Medulla oblongata (tissue), 1 donor: ENCODE measurements at regions not wholly inside any gene's neighbourhood (a gene's known extent, or its start where the extent isn't known, plus 50 kb on each side); places are given as distances from the start of the nearest gene placed in this dataset.
"Not testable (repeated sequence)": the region's sequence is repeated elsewhere in the genome, so short reads cannot be mapped to it uniquely, and the experiment has no call there.

ENCODE experiments used
- DNase-seq: peaks from one replicate; pipeline ENCODE4 v3.0.0-alpha.2; 2015; ENCODE audit errors: extremely low spot score

DNA sequence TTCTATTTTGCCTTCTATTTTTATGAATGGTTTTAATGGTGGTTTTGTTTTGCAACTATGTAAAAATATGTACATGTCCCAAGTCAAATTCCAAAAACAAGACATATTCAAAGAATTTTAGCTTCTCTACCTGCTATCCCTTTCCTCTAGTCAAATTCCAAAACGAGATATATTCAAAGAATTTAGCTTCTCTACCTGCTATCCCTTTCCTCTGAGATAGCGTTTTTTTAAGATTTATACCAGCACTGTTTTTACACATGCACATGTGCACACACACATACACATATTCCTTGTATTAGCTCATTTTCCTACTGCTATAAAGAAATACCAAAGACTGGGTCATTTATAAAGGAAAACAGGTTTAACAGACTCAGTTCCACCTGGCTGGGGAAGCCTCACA is 199.1 kb upstream of the ARL4C start:
- no peak for DNase-seq

DNA sequence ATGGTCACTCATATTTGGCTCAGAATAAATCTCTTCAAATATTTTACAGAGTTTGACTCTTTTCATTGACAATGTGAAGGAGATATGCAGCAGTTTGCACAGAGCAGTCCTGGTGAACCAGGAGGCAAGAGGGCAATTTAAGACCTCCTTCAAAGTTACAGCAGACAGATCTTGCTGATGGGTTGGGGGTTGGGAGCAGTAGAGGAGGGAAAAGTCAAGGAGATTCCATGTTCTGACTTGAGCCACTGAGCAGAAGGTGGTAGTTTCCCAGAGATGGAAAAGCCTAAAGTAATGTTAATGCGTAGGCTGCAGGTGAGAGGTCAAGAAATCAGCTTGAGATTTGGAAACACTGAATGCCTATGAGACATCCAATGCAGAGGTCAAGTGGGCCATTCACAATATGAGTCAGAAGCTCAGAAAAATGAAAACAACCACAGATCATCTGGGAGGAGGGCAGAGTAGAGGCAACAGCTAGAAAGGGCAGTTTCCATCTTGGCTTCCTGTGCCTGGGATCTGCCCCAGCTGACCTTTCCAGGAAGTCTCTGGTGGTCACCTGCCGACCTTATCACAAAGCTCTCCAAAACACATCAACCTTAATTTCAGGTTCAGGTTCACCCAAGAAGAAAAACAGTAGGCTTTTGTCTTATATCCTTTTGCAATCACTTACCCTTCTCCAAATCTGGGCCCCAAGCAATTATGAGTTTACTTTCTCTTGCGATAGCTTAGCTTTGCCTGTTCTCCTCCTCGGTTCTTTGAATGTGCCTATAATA is 197.5 kb upstream of the ARL4C start:
- DNase-seq, result no peak

DNA sequence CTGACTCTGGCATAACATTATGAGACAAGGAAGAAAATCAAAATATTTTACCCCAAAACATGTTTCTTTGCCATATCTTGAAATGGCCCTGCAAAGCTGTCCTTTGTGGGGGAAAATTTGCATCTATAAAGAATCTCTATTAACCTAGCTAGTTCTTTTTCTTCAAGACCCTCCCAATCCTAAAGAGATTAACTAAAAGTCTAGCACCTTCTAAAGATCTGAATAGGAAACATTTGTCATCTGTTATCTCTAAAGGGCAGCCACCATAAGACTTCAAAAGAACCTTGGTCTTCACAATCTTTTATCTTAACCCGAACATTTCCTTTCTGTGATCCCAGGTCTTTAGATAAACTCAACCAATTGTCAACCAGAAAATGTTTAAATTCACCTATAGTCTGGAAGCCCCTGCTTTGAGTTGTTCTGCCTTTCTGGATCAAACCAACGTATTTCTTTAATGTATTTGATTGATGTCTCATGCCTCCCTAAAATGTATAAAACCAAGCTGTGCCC is 196.9 kb upstream of the ARL4C start:
- DNase-seq, result not testable (repeated sequence)

DNA sequence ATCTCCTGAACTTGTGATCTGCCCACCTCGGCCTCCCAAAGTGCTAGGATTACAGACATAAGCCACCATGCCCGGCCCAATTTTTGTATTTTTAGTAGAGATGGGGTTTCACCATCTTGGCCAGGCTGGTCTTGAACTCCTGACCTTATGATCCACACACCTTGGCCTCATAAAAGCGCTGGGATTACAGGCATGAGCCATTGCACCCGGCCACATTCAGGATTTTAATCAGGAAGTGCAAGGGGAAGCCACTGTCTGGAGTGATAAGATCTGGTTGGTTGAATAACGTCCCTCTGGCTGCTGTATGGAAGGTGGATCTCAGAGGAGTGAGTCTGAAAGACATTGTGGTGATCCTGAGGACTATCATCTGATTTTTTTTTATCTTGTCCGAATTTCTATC is 196.3 kb upstream of the ARL4C start:
- DNase-seq, result not testable (repeated sequence)

DNA sequence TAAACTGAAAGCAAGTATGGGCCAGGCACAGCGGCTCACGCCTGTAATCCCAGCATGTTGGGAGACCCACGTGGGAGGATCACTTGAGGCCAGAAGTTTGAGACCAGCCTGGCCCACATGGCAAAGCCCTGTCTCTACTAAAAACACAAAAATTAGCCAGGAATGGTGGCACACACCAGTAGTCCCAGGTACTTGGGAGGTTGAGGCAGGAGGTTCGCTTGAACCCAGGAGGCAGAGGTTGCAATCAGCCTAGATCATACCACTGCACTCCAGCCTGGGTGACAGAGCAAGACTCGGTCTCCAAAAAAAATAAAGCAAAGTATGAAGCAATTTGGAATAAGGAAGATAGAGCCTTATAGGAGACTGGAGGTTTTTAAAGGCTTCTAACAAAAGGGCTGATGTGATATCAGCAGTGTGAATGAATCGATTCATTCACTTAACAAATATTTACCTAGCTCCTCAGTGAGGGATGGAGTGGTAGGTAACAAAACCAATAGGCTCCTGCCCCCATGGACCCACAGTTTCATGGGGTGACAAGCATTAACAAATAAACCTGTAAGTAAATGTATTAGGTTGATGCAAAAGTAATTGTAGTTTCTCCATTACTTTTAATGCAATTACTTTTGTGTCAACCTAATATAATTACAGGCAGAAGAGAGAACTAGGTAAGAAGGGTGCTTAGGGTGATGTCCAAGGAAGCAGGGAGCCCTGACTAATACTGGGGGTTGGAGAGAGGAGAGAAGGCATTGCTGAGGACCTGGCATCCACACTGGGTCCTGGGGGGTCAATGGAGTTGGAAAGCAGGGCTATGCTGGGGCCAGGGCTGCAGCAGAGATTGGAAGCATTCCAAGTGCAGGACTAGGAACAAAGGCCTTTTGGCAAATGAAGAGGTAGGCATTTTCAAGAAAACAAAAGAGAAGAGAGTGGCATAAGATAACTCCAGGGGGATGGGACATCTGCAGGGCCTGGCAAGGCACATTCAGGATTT is 195.4 kb upstream of the ARL4C start:
- DNase-seq, result no peak

DNA sequence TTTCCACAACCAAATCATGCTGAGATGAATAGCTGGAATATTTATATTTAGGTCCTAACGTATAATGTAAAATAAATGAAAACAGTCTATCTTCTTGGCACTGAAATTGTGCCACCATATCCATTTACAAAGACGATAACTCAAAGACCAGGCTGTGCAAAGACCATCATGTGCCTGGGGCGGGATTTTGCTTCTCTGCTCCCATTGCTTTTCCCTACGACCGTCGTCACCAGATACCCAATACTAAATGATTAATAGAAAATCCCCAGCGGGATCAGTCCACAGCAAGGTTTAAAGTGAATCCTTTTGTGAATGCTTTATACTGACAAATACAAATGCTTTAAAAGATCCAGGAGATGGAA is 194.3 kb upstream of the ARL4C start:
- no peak for DNase-seq

DNA sequence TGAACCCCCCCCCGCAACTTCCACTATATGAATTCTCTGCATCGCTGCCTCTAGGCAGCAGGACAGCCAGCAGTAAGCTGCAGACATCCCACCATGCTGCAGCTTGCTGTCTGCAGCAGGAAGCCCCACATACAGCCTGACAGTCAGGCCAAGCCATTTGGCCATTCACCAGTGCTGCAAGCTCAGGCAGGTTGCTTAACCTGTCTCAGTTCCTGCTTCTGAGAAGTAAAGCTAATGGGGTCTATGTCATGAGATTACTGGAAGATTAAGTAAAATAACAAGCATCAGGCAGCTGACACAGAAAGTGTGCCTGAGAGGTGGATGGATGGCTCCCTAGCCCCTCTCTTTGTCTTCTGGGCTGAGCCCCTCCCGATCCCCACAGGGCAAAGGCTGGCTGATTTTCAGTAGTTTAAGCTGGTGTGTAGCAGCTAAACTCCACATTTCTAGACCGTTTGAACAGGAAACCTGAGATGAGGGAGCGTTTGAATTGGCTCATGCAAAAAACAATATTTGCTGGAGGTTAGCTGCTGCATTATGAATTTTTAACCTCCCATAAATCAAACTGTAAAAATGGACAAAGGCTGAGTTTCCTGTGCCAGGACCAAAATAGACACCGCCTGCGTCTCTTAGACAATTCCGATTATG is 193.8 kb upstream of the ARL4C start:
- no peak for DNase-seq

DNA sequence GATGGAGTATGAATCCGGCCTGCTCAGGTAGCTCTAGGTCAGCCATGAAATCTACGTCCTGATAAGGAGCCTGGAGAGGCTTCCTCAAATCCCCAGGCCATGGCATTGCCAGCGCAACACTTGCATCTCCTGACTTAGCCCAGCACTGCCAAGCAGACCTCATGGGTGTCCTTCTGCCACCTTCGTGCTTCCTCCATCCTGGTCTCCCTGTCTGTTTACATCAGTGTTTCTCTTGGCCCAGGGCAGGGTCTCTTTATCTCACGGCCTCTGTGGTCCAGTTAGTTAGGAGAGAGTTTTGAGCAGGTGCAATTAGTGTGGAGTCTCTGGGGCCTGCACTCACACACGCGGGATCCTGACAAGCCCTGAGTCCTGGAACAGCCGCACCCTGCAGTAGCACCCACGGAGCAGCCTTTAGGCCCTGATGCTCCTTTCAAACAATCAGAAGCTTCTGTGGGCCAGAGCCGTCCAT is 193.1 kb upstream of the ARL4C start:
- DNase-seq, result no peak

DNA sequence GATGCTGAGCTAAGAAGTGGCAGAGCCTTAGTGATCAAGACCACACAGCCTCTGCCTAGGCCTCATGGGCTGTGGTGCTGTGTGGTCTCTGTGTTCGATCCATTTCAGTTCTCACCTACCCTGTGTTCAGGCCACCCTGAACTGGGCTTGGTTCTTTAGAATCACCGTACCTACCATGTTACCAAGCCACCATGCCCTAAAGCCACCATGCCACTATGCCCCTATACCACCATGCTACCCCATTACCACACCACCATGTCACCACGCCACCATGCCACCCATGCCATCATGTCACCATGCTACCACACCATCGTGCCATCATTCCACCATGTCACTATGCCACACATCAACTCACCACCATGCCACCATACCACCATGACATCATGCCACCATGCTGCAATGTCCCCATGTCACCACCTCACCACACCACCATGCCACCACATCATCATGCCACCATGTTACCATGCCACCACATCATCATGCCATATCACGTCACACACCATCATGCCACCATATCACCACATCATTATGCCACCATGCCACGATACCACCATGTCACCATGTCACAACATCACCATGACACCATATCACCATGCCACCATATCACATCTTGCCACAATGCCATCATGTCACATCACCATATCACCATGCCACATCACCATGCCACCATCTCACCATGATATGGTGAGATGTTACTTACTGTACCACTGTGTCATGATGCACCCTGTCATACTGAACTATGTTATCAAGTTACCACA is 191.0 kb upstream of the ARL4C start:
- DNase-seq, result no peak

DNA sequence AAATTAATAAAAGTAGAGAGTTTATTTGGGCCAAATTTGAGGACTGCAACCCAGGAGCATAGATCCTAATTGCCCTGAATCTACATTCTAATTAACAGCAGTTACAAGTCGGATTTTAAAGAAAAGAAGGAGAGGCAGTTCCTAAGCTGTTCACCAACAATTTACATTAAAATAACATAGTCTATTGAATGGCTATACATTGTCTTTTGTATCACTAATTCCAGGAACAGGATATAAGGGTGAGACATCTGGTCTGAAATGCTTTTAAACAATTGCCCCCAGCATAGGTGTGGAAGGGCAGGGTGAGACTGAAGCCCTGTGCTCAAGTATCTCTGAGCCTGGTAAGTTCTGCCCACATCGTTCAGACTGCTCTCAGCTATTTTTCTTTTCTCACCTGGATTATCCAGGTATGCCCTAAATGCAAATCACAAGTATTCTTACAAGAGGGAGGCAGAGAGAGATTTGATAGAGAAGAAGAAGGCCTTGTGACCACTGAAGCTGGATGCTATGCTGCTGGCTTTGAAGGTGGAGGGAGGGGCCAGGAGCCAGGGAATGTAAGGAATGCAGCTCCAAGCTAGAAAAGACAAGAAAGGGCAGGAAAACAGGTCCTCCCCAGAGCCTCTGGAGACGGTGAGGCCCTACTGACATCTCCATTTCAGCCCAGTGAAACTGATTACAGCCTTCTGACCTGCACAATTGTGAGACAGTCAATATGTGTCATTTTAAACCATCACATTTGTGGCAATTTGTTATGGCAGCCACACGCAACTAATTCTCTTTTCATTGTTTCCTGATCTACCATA is 189.4 kb upstream of the ARL4C start:
- no peak for DNase-seq

DNA sequence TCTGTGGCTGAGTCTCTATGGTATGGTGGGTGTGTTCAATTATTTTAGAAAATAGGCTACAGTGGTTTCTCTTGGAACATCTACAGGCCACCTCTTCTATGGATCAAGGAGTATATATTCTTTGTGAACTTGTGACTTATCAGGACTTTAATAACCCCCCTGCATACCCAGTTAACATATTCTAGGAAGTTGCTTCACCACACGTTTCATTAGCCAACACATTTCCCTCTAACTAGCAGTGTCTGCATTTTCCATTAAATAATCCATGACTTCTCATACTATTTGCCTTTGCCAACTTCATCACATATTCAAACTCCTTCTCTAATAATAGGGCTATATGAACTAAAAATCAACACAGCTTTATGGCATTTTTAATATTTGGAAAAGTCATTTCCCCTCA is 187.6 kb upstream of the ARL4C start:
- no peak for DNase-seq

DNA sequence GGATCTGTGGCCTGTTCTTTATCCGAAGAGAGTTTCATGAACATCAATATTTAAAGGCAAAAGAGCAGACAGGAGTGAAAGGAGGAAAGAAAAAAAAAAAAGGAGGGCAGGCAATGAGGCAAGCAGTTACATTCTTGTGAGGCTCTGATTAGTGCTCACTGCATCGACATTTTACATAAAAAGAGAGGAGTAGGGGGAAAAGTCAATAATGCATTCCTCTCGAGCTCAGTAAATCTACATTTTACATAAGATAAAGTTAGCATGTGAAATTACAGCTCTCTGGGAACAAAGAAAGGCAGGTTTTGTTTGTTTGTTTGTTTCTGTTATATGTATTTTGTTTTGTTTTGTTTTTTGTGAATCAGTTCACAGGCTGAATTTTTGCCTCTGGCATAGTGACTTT is 187.1 kb upstream of the ARL4C start:
- DNase-seq, result no peak

DNA sequence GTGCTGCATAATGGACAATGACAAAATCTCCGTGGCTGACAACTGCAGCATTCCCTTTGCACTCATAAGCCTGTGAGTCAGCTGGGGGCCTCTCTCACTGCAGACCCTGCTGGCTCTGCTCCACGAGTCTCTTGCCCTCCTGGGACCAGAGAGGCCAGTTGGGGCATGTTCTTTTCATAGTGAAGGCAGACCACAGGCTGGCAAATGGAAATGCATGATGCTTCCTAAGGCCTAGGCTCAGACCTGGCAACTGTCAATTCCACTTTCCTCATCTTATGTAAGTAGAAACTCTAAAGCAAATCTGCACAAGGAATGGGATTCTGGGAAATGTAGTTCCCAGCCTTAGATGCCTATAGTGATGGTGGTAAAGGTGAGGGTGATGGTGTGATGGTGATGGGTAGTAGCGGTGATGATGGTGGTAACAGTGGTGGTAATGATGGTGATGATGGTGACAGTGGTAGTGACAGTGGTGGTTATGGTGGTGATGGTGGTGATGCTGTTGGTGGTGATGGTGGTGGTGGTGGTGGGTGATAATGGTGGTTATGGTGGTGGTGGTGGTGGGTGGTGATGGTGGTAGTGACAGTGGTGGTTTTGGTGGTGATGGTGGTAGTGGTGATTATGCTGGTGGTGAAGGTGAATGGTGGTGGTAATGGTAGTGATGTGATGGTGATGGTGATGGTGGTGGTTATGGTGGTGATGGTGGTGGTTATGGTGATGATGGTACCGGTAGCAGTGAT is 185.8 kb upstream of the ARL4C start:
- DNase-seq, result no peak

DNA sequence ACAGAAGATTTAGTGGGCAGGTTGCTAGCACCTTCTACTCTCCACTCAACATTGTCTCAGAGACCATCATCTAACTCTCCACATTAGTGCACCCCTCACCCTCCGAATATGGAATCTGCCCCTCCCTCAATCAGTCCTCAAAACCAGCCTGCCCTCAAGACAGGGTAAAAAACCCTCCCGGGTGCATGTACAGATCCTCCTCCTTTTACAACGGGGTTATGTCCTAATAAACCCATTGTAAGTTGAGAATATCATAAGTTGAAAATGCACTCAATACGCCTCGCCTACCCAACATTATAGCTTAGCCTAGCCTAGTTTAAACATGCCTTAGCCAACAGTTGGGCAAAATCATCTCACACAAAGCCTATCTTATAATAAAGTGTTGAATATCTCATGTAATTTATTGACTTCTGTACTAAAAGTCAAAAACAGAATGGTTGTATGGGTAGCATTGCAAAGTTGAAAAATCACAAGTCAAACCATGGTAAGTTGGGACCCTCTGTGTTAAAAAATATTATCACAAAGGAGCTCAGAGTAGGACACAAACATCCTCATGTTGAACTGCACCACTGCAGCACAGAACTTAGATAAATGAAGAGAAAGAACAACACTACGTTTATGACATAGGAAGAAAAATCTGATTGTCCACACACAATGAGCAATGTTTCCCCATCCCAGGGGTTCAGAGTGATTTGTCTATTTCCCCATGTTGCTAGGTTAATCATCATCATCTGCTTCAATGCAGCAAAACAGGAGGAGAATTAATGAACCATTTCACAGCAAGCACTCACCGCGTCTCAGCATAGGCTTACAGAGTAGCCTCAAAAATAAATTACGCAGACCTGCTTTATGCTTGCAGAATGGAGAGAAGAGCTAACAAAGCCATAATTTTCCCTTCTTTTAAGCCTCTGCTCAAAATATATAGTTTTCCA is 184.1 kb upstream of the ARL4C start:
- DNase-seq, result no peak

DNA sequence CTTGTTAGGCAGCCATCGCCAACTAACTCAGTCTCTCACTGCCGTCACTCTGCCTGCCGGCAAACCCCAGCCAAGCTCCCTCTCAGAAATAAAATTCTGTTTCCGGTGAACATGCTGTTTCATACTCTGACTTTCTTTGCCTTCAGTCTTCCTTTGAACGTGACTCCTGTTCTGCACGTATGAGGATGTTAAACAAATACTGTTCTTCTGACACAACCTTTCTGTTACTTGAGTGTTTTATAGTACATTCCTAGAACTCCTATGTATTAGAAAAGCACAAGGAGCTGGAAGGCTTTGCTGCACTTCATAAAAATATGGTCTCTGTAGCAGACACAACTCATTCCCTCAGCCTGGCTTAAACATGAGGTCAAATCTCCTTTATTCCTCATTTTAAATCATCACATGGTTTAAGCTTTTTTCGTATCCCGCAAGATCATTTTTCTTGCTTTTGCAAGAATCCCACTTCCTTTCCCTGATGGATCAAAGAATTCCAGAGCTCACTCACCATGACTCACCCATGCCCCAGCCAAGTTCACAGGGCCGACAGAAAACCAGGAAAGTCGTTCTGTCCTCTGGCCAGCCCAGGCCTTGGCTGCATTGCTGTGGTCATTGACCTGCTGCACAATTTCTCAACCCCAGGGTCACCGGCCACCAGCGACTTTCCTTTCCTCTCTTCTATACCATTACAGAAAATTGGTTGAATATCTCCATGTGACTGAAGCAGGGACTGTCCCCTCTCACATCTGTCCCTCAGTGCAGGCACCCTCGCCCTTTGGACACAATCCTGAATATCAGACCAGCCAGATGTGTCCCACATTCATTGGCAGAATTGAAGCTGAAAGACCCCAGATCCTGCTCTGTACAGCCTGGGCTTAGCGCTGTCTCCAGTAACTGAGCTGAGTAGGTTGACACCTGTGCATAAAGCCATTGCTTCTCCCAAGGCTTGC is 183.1 kb upstream of the ARL4C start:
- DNase-seq, result no peak

DNA sequence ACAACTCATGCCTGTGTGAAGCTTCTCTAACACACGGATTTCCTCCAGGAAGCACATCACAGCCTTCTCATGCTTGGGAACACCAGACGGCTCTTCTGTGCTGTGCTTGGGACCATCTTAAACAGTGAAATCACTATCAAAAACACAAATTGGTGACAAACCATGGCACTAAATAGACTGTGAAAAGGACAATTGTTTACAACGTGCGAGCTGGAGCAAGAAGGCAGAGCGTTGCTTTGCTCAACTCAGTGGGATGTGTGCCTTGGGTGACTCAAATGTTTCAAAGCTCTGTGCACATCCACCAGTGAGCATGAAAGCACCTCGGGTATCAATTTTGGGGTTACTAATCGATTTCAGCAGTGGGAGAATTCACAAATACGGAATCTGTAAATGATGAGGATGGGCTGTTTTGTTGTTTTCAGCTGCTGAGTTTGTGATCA is 182.4 kb upstream of the ARL4C start:
- DNase-seq, result no peak

DNA sequence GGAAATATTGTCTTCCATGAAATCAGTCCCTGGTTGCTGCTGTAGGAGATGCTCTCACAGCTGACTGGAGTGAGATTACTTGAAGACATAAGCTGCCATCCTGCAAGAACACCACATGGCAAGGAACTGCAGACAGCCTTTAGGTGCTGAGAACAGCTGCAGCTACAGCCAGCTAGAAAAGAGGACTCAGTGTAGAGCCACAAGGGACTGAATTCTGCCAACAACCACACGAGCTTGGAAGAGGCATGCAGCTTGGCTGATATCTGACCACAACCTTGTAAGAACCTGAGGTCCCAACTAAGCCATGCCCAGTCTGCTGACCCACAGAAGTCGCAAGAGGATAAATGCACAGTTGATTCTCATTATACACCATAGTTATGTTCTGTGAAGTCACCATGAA is 181.8 kb upstream of the ARL4C start:
- DNase-seq, result no peak
